ENCODE measurements at regions not wholly inside any gene's neighbourhood (a gene's known extent, or its start where the extent isn't known, plus 50 kb on each side); places are given as distances from the start of the nearest gene placed in this dataset.

GRCh38 chr6:170080169-170080827 lies 210.6 kb downstream of the DLL1 start:
- Mint-ChIP-seq H3K4me1 (ENCODE audit: unreplicated experiment) (no peaks in the 10 kb centered on the region), H3K27me3 (ENCODE audit: unreplicated experiment) (peaks cover 2% of the 10 kb centered on the region), H3K9me3 (ENCODE audit: unreplicated experiment) (peaks cover 13% of the 10 kb centered on the region), H3K27ac (ENCODE audit: unreplicated experiment) (no peak overlapping the region), H3K4me3 (ENCODE audit: unreplicated experiment) (no peak overlapping the region), H3K36me3 (ENCODE audit: unreplicated experiment) (no peaks in the 10 kb centered on the region)
- DNase-seq (ENCODE audit: extremely low spot score, unreplicated experiment) = peak; percentile 82
- no peak for TF ChIP-seq CTCF (IDR thresholded peaks at IDR 0.05)

- Mint-ChIP-seq H3K27ac (ENCODE audit: unreplicated experiment) (no peak overlapping the region), H3K9me3 (ENCODE audit: unreplicated experiment) (peaks cover 19% of the 10 kb centered on the region), H3K36me3 (ENCODE audit: unreplicated experiment) (no peaks in the 10 kb centered on the region), H3K4me1 (ENCODE audit: unreplicated experiment) (no peaks in the 10 kb centered on the region), H3K4me3 (ENCODE audit: unreplicated experiment) (no peak overlapping the region), H3K27me3 (ENCODE audit: unreplicated experiment) (no peaks in the 10 kb centered on the region)
- no peak for TF ChIP-seq CTCF (IDR thresholded peaks at IDR 0.05)
- peak; percentile 77 for DNase-seq (ENCODE audit: extremely low spot score, unreplicated experiment)
Measured at GRCh38 chr6:170076466-170077165, 214.3 kb downstream of the DLL1 start.

- Mint-ChIP-seq H3K9me3 (ENCODE audit: unreplicated experiment) (peaks cover 19% of the 10 kb centered on the region), H3K4me3 (ENCODE audit: unreplicated experiment) (no peak overlapping the region)
- DNase-seq (ENCODE audit: extremely low spot score, unreplicated experiment) = no peak
Measured at GRCh38 chr6:170075659-170076223, 215.1 kb downstream of the DLL1 start.

GRCh38 chr6:170074907-170075306 lies 216.0 kb downstream of the DLL1 start:
- no peak overlapping the region for H3K27ac Mint-ChIP-seq (ENCODE audit: unreplicated experiment)
- H3K4me3 Mint-ChIP-seq (ENCODE audit: unreplicated experiment) = no peak overlapping the region
- H3K9me3 Mint-ChIP-seq (ENCODE audit: unreplicated experiment) = peaks cover 25% of the 10 kb centered on the region
- no peaks in the 10 kb centered on the region for H3K4me1 Mint-ChIP-seq (ENCODE audit: unreplicated experiment)
- DNase-seq (ENCODE audit: extremely low spot score, unreplicated experiment) = peak; percentile 84
- no peaks in the 10 kb centered on the region for H3K27me3 Mint-ChIP-seq (ENCODE audit: unreplicated experiment)
- no peak for TF ChIP-seq CTCF (IDR thresholded peaks at IDR 0.05)
- H3K36me3 Mint-ChIP-seq (ENCODE audit: unreplicated experiment) = no peaks in the 10 kb centered on the region

More at GRCh38 chr6:170075659-170076223, 215.1 kb downstream of the DLL1 start:
- Mint-ChIP-seq H3K27me3 (ENCODE audit: unreplicated experiment) (no peaks in the 10 kb centered on the region), H3K36me3 (ENCODE audit: unreplicated experiment) (no peaks in the 10 kb centered on the region), H3K27ac (ENCODE audit: unreplicated experiment) (no peak overlapping the region), H3K4me1 (ENCODE audit: unreplicated experiment) (no peaks in the 10 kb centered on the region)
- no peak for TF ChIP-seq CTCF (IDR thresholded peaks at IDR 0.05)

GRCh38 chr6:170074435-170074834 lies 216.4 kb downstream of the DLL1 start:
- Mint-ChIP-seq H3K4me3 (ENCODE audit: unreplicated experiment) (no peak overlapping the region), H3K4me1 (ENCODE audit: unreplicated experiment) (no peaks in the 10 kb centered on the region), H3K27ac (ENCODE audit: unreplicated experiment) (no peak overlapping the region), H3K36me3 (ENCODE audit: unreplicated experiment) (no peaks in the 10 kb centered on the region), H3K27me3 (ENCODE audit: unreplicated experiment) (no peaks in the 10 kb centered on the region), H3K9me3 (ENCODE audit: unreplicated experiment) (peaks cover 29% of the 10 kb centered on the region)
- TF ChIP-seq CTCF (IDR thresholded peaks at IDR 0.05) = no peak
- no peak for DNase-seq (ENCODE audit: extremely low spot score, unreplicated experiment)

Measured in osteocyte (in vitro differentiated cells).